ENCODE measurements at regions not wholly inside any gene's neighbourhood (a gene's known extent, or its start where the extent isn't known, plus 50 kb on each side); places are given as distances from the start of the nearest gene placed in this dataset.
"Not testable (repeated sequence)": the region's sequence is repeated elsewhere in the genome, so short reads cannot be mapped to it uniquely, and the experiment has no call there.

DNA sequence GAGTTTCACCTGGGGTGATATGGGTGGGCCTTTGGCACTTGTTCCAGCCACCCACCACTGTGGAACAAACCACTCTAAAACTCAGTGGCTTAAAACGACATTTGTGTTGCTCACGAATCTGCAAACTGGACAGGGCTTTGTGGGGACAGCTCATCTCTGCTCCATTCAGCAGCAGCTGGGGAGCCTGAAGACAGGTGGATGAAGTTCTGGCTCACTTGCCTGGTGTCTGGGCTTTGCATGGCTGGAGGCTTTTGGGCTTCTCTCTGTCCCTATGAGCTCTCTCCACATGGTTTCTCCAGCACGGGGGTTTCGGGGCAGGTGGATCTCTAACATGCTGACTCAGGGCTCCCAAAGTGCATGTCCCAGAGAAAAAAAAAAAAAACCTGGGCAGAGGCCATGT lies 93.0 kb upstream of the GLI2 start:
- no peak for DNase-seq

- no peak for DNase-seq
These were observed 88.7 kb upstream of the GLI2 start for GRCh38 chr2:120646994-120647393.

GRCh38 chr2:120647487-120647886 lies 88.2 kb upstream of the GLI2 start:
- no peak for DNase-seq

GRCh38 chr2:120649381-120649780 lies 86.3 kb upstream of the GLI2 start:
- DNase-seq = not testable (repeated sequence)

DNA sequence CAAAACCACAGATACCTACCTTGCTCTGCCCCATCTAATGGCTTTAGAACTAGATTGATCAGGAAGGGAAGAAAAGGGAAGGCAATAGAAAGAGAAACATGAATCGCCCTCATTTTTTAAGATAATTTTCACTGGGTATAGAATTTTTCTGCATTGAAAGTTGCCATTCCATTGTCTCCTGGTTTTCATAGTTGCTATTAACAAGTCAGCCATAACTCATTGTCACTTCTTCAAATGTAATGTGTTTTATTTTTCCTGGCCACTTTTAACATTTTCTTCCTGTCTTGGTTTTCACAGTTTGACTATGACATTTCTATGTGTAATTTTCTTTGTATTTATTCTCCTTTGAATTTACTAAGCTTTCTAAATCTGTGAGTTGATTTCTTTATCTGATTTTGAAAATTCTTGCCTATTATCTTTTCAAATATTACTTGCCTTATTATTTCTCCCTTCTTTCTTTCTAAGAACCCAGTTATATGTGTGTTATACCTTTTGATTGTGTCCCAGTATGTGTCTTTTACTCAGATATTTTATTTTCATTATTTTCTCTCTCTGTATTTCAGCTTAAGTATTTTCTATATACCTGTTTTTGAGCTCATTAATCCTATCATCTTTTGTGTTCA lies 85.5 kb upstream of the GLI2 start:
- DNase-seq = no peak

- DNase-seq = no peak
These were observed 83.8 kb upstream of the GLI2 start for GRCh38 chr2:120651818-120652217.

- no peak for DNase-seq
These were observed 82.6 kb upstream of the GLI2 start for GRCh38 chr2:120653046-120653445.

- no peak for DNase-seq
These were observed 81.8 kb upstream of the GLI2 start for GRCh38 chr2:120653871-120654270.

- DNase-seq = no peak
These were observed 81.1 kb upstream of the GLI2 start for GRCh38 chr2:120654381-120655134.

GRCh38 chr2:120656273-120656950 lies 79.3 kb upstream of the GLI2 start:
- DNase-seq = no peak

DNA sequence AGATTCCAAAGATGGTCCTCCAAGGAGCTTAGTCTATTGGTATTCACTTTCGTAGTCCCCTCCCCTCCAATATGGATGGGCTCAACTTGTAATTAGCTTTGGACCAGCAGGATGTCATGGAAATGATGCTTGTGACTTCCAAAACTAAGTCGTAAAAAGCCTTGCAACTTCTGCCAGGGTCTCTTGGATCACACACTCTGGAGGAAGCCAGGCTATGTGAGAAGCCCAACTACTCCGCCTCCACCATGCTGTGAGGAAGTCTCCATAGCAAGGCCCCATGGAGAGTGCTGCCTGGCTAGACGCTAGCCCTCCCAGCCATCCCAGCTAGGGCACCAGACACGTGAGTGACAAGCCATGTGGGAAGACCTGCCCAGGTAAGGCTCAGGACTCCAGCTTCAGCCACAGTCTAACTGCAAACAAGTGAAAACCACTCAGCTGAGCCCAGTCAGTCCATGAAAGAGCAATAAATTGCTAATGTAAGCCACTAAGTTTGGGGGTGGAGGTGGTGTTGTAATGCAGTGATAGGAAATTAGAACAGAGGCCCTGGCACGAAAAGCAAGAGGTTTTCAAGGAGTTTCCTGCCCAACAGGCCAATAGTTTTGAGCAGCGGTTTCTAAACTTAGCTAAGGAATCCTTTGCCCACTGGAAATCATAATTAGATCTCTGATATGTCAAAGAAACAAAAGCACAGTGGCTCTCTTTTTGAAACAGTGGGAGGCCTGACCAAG lies 77.5 kb upstream of the GLI2 start:
- no peak for DNase-seq

- no peak for DNase-seq
These were observed 76.9 kb upstream of the GLI2 start for GRCh38 chr2:120658770-120659158.

- no peak for DNase-seq
These were observed 76.2 kb upstream of the GLI2 start for GRCh38 chr2:120659275-120659977.

DNA sequence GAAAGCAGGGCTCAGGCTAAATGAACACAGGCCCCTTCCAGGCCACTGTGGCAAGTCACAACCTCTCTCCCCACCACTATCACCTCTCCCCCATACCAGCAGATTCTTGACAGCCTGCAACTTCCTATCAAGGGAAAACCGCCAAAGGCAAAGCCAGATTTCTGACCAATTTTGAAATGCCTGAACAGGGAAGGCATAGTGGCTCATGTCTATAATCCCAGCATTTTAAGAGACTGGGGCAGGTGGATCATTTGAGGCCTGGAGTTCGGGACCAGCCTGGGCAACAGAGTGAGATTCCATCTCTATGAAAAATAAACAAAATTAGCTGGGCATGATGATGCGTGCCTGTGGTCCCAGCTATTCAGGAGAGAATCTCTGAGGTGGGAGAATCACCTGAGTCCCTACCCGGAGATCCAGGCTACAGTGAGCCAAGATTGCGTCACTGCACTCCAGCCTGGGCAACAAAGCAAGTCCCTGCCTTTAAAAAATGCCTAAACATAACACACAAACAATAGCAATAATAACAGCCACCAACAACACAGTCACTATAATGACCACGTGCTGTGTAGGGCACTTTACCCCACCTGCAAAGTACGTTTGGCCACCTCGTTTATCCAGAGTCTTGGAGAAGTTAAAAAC lies 75.5 kb upstream of the GLI2 start:
- DNase-seq = no peak

DNA sequence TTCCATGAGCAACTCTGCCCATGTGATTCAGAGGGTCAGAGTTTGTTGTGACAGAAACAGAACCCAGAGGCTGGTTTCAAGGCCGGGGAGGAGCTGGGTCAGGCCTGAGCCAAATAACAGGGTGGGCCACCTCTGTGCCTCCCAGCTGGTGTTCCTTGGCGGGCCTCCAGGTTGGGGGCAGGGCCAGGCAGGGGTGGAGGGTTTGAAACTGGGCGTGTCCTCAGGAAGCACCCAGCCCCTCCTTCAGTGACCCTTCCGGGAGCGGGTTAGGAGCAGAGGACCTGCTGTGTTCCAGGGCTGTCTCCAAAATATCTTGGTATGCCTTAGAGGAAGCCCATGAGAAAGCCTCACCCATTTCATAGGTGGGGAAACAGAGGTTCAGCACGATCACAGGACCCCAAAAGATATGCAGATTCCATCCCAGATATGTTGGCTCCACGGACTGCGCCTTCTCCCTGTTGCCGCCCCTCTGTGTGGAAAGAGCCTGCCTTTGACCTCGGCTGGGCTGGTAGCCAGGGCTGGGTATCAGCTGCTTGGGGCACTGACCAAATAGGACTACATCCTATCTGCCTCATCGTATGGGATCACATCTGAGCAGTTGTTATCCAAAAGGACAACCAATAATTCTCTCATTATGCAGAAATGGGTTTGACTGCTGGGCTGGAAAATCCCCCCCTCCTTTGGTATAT lies 74.8 kb upstream of the GLI2 start:
- DNase-seq = no peak

- no peak for DNase-seq
These were observed 74.1 kb upstream of the GLI2 start for GRCh38 chr2:120661551-120661950.

GRCh38 chr2:120662046-120662445 lies 73.6 kb upstream of the GLI2 start:
- no peak for DNase-seq

DNA sequence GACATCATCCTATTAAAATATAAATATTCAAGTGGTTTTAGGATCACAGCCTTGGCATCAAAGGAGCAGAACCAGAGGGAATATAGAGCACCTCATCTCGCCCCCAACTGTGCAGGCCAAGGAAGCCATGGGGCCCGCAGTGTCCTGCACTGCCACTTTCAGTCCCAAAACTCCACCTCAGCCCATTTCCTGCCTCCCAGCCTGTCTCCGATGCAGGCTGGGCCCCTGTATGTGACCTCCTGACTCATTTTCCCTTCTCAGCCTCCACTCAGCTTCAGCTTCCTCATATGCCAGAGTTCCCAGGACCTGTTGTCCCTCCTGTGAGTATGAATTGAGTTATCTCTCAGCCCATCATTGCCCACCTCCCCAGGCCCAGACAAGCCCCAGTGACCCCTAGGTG lies 72.9 kb upstream of the GLI2 start:
- DNase-seq = no peak

GRCh38 chr2:120666433-120666832 lies 69.2 kb upstream of the GLI2 start:
- no peak for DNase-seq

DNA sequence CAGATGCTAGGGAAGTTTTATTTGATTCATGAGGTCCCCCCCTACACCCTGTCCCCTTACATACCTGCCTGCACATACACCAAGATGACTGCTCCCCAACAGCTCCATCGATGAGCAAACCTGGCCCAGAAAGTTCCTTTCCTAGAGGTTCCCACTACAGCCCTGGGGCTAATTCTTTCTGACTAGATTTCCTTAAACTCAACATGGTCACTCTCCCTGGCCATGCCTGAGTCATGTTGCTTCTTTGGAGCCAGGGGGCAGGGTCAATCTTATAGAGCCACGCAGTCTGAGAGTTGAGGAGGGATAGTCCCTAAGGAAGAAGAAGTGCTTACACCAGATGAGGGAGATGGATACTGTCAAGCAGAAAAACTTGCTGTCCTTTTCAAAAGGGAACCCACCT lies 67.7 kb upstream of the GLI2 start:
- no peak for DNase-seq

GRCh38 chr2:120669121-120669952 lies 66.3 kb upstream of the GLI2 start:
- no peak for DNase-seq
